ENCODE measurements at regions not wholly inside any gene's neighbourhood (a gene's known extent, or its start where the extent isn't known, plus 50 kb on each side); places are given as distances from the start of the nearest gene placed in this dataset.

- TF ChIP-seq CTCF (IDR thresholded peaks at IDR 0.05 in 2 of 3, conservative IDR thresholded peaks at IDR 0.05 in 1 of 3; ENCODE audit: control insufficient read depth in 2 of 3, extremely low read depth in 1 of 3, insufficient read depth in 1 of 3, low read depth in 3 of 3, low read length in 3 of 3) (no peak), EP300 (IDR thresholded peaks at IDR 0.05; ENCODE audit: borderline replicate concordance in 1 of 2, control insufficient read depth in 1 of 2, low read depth in 2 of 2, low read length in 2 of 2) (no peak), SPI1 (IDR thresholded peaks at IDR 0.05; ENCODE audit: borderline replicate concordance, insufficient read depth, low read depth, low read length) (no peak), E4F1 (IDR thresholded peaks at IDR 0.05; ENCODE audit: borderline replicate concordance, partially characterized antibody) (no peak), POLR2A (IDR thresholded peaks at IDR 0.05; ENCODE audit: low read depth, low read length) (no peak), SP1 (IDR thresholded peaks at IDR 0.05; ENCODE audit: low read depth, low read length) (no peak), EZH2 (IDR thresholded peaks at IDR 0.05; ENCODE audit: borderline replicate concordance, control insufficient read depth, low read depth, low read length) (no peak), BRCA1 (IDR thresholded peaks at IDR 0.05; ENCODE audit: low read depth, low read length) (no peak), DPF2 (IDR thresholded peaks at IDR 0.05) (no peak), TAF1 (IDR thresholded peaks at IDR 0.05; ENCODE audit: borderline replicate concordance, low read depth, low read length) (no peak), BMI1 (IDR thresholded peaks at IDR 0.05; ENCODE audit: borderline replicate concordance) (no peak), BHLHE40 (IDR thresholded peaks at IDR 0.05; ENCODE audit: borderline replicate concordance in 1 of 2, low read depth in 2 of 2, low read length in 1 of 2) (no peak)
Measured at GRCh38 chr13:38575427-38575826, 111.5 kb upstream of the FREM2 start.

Data from GM12878 (cell line).